Duodenal mucosa (tissue), 2 donors: ENCODE measurements at regions not wholly inside any gene's neighbourhood (a gene's known extent, or its start where the extent isn't known, plus 50 kb on each side); places are given as distances from the start of the nearest gene placed in this dataset.

Experiments
- H3K27ac ChIP-seq: one replicate; pipeline ENCODE4 v1.7.0; 2013; ENCODE audit warnings: low read depth, low read length
- H3K27me3 ChIP-seq, 2 donors: one replicate each; pipeline ENCODE4 v1.7.0; 2013; ENCODE audit warnings: low read length in 2 of 2, control low read depth in 1 of 2; ENCODE audit not compliant: insufficient read depth in 2 of 2, control insufficient read depth in 1 of 2
- H3K36me3 ChIP-seq, 2 donors: one replicate each; pipeline ENCODE4 v1.7.0; 2013; ENCODE audit warnings: low read length in 2 of 2, control low read depth in 1 of 2; ENCODE audit not compliant: insufficient read depth in 2 of 2, control insufficient read depth in 1 of 2
- H3K4me1 ChIP-seq, 2 donors: one replicate each; pipeline ENCODE4 v1.7.0; 2013; ENCODE audit warnings: low read length in 2 of 2, control low read depth in 1 of 2; ENCODE audit not compliant: insufficient read depth in 2 of 2, control insufficient read depth in 1 of 2
- H3K4me3 ChIP-seq, 2 donors: one replicate each; pipeline ENCODE4 v1.7.0; 2013; ENCODE audit warnings: low read length in 2 of 2, low read depth in 1 of 2
- H3K9ac ChIP-seq, 2 donors: one replicate each; pipeline ENCODE4 v1.7.0; 2013; ENCODE audit warnings: low read length in 2 of 2, low read depth in 1 of 2
- H3K9me3 ChIP-seq, 2 donors: one replicate each; pipeline ENCODE4 v1.7.0; 2013; ENCODE audit warnings: low read length in 2 of 2, control low read depth in 1 of 2; ENCODE audit not compliant: control insufficient read depth in 1 of 2

DNA sequence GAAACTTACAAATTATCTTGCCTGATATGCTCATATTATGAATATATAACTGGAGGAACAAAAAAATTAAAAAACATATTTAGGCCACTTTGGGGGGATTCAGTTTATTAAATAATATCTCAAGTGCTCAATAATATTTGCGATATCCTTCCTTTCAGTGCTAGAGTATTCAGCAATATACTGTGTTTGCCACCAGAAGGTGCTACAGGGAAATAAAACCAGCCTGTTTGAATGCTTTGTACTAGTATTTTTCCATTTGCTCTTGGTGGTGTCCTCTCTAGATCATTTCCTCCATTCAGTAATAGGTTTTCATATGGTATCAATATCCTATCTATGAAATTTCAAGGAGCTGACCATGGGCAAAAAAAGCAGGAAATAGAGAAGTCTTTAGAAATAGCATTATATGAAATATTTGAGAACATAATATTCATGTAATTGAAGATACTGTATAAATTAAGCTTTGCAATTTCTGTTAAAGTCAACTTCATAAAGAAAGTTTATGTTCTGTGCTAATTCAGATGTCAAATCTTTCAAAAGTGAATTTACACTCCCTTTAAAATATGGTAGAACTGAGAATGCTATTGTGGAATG is 106.2 kb upstream of the NAV3 start:
- H3K27ac ChIP-seq, result no peak overlapping the region
- H3K27me3 ChIP-seq, result no peaks in the 10 kb centered on the region
- H3K9ac ChIP-seq, result no peak overlapping the region
- no peaks in the 10 kb centered on the region for H3K4me1 ChIP-seq
- no peaks in the 10 kb centered on the region for H3K9me3 ChIP-seq
- H3K4me3 ChIP-seq, result no peak overlapping the region
- no peaks in the 10 kb centered on the region for H3K36me3 ChIP-seq

DNA sequence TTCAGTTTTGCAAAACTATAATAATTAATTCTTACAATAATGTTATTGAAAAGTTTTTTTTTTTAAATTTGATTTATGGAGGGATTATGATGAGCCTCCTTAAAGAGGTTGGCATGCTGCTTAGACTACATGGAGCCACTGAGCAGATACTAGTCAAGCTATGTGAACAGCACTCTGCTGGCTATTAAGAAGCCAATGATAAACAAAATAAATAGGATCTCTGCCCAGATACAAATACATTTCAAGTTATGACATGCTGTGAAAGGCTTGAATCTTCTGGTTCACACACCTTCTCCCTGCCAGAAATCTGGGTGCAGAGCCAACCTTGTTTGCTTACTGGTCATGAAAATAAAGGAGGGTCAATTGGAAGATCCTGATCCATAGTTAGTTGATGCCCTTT is 107.4 kb upstream of the NAV3 start:
- H3K9ac ChIP-seq, result no peak overlapping the region
- no peaks in the 10 kb centered on the region for H3K9me3 ChIP-seq
- no peak overlapping the region for H3K27ac ChIP-seq
- H3K27me3 ChIP-seq, result no peaks in the 10 kb centered on the region
- H3K36me3 ChIP-seq, result no peaks in the 10 kb centered on the region
- H3K4me1 ChIP-seq, result no peaks in the 10 kb centered on the region
- H3K4me3 ChIP-seq, result no peak overlapping the region

DNA sequence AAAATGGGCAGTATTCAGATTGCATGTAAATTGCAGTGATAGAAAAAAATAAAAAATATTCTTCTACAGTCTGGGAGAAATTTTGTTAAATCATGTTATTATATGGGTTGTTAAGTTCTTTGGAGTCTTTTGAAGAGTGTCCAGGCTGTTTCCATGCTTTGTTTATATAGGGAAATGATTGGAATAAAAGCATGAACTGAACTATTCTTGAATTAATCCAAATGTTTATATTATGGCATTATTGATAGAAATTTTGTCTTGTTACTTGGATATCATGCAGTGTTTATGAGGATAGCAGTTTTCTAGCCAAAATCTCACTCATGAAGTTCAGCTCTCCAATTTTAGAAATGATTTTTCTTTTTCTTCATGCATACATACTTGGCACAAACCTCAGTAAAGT is 108.2 kb upstream of the NAV3 start:
- no peaks in the 10 kb centered on the region for H3K4me1 ChIP-seq
- H3K36me3 ChIP-seq, result no peaks in the 10 kb centered on the region
- H3K27ac ChIP-seq, result no peak overlapping the region
- no peak overlapping the region for H3K9ac ChIP-seq
- H3K4me3 ChIP-seq, result no peak overlapping the region
- no peaks in the 10 kb centered on the region for H3K27me3 ChIP-seq
- no peaks in the 10 kb centered on the region for H3K9me3 ChIP-seq

DNA sequence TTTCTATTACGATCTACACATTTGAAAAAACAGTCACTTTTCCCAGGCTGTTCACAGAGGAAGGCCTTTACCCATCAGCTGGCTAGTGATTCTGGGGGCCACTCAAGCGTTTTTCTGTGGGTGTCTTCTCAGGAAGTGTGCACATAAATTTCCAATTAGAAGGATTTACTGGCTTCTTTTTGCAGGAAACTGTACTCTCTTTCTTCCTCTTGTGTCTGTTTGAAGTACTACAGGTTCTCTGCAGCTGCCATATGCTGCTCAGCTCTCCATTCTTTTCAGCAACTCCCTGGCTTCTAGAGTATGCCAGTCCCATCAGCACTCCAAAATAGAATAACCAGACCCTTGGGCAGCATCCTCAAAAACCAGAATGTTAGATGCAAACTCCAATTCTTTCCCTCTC is 110.4 kb upstream of the NAV3 start:
- H3K27ac ChIP-seq, result no peak overlapping the region
- H3K27me3 ChIP-seq, result no peaks in the 10 kb centered on the region
- no peak overlapping the region for H3K4me3 ChIP-seq
- no peaks in the 10 kb centered on the region for H3K4me1 ChIP-seq
- H3K9ac ChIP-seq, result no peak overlapping the region
- H3K36me3 ChIP-seq, result no peaks in the 10 kb centered on the region
- H3K9me3 ChIP-seq, result no peaks in the 10 kb centered on the region

DNA sequence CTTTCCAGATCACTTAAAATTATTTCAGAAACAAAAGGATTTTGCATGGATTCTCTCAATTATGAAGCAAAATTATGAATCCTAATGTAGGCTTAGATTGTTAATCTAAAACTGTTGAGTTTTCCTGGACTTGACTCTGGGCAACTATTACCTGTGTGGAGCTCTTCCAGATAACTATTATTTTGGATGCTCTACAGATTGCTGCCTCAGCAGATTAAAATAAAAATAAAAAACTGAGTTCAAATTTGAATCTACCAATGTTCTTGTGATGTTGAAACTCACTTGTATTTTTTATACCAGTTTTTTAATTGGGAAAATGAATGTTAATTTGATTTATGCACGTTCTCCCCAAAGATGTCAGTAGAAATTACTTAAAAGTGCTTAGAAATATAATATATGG is 120.5 kb upstream of the NAV3 start:
- H3K9ac ChIP-seq, result no peak overlapping the region
- H3K9me3 ChIP-seq, result no peaks in the 10 kb centered on the region
- H3K27me3 ChIP-seq, result no peaks in the 10 kb centered on the region
- H3K4me1 ChIP-seq, result no peaks in the 10 kb centered on the region
- no peak overlapping the region for H3K4me3 ChIP-seq
- H3K27ac ChIP-seq, result no peak overlapping the region
- H3K36me3 ChIP-seq, result no peaks in the 10 kb centered on the region

DNA sequence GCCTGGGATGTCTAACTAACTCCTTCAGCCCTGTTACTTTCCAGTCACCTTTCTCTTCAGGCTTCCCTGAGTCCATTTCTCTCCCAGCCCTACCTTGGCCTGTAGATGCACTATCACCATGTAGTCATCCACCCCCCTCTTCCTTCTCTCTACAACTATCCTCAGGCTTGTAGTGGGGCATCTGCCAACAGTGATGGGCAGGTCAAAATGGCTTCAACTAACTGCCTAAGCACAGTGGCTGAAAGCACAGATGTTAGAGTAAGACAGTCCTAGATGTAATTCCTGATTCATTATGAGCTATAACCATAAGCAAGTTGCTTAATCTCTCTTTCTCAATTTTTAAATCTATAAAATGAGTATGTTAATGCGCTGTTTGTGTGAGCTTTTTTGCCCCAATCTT is 133.6 kb upstream of the NAV3 start:
- Histone ChIP-seq H3K36me3 (no peaks in the 10 kb centered on the region), H3K27me3 (no peaks in the 10 kb centered on the region), H3K9me3 (no peaks in the 10 kb centered on the region), H3K9ac (no peak overlapping the region), H3K4me3 (no peak overlapping the region), H3K27ac (no peak overlapping the region), H3K4me1 (no peaks in the 10 kb centered on the region)

DNA sequence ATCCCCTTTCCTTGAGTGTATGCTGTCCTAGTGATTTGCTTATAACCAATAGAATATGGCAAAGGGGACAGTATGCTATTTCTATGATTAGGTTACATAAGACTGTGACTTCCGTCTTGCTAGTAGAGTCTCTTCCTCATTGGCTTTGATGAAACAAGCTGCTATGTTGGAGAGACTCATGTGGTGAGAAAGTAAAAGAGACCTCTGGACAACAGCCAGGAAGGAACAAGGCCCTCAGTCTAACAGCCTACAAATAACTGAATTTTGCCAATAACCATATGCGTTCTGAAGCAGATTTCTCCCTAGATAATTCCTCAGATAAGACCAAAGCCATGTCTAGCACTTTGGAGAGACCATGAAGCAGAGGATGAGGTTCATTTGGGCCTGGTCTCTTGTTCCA is 134.5 kb upstream of the NAV3 start:
- H3K36me3 ChIP-seq, result no peaks in the 10 kb centered on the region
- no peak overlapping the region for H3K9ac ChIP-seq
- no peak overlapping the region for H3K4me3 ChIP-seq
- H3K4me1 ChIP-seq, result no peaks in the 10 kb centered on the region
- H3K9me3 ChIP-seq, result no peaks in the 10 kb centered on the region
- H3K27me3 ChIP-seq, result no peaks in the 10 kb centered on the region
- no peak overlapping the region for H3K27ac ChIP-seq

DNA sequence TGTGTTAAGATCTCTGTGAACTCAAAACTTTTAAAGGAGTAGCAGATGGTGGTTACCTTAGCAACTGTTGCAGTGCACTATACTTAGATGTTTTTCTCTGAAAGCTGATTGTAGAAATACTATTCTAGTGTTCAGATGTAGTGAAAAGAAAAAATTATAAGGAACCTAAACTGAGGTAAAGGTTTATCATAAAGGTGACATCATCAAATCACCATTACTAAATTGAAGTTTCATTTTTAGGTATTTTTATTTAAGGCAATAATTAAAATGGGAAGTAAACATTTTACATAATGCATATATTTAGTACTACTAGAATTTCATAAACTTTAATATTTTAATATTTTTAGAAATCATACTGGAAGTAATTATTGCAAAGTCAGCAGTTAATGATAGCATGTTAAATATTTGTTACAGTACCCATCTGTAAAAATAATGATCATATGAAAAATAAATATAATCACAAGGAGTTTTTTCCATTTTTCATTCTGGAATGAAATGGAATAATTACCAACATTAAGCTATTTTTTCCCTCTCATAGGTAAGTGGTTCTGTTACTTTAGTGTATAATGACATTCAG is 141.1 kb upstream of the NAV3 start:
- H3K9ac ChIP-seq, result no peak overlapping the region
- H3K27ac ChIP-seq, result no peak overlapping the region
- no peaks in the 10 kb centered on the region for H3K4me1 ChIP-seq
- H3K36me3 ChIP-seq, result no peaks in the 10 kb centered on the region
- H3K4me3 ChIP-seq, result no peak overlapping the region
- H3K27me3 ChIP-seq, result no peaks in the 10 kb centered on the region
- H3K9me3 ChIP-seq, result no peaks in the 10 kb centered on the region

DNA sequence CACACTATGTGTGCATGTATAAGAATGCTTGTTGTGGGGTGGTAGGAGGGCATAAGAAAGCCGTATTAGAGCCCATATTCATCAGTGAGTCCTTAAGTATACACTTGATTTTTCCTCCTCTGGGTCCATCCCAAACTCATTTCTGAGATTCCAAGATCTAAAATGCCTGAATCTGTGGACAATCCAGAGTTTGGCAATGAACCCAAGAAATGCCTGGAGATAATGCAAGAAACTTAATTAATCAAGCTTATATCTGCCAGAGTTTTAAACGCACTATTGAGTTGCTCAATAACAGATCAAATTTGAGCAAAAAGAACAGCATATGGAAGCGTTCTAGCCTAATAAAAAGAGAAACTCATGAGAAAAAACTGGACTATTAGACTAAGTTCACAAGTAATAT is 143.4 kb upstream of the NAV3 start:
- Histone ChIP-seq H3K36me3 (no peaks in the 10 kb centered on the region), H3K27me3 (no peaks in the 10 kb centered on the region), H3K4me3 (no peak overlapping the region), H3K4me1 (no peaks in the 10 kb centered on the region), H3K27ac (no peak overlapping the region), H3K9me3 (no peaks in the 10 kb centered on the region), H3K9ac (no peak overlapping the region)

DNA sequence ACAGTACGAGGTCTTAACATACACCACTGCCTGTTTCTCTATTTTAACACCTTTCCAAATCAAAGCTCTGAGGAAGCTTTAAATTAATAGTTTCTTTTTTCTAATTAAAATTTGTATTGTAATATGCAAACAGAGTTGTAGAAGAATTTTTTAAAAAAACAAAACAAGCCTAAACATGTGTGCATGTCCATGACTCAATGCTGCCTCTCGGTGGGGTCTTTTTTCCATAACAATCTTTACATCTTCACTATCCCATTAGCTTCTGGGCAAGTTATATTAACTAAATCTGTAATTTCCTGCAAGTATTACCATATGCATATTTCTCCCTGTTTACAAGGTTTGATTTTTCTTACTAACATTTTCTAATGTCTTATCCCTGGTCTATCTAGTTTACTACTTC is 143.9 kb upstream of the NAV3 start:
- no peak overlapping the region for H3K27ac ChIP-seq
- no peaks in the 10 kb centered on the region for H3K9me3 ChIP-seq
- no peaks in the 10 kb centered on the region for H3K4me1 ChIP-seq
- H3K27me3 ChIP-seq, result no peaks in the 10 kb centered on the region
- no peaks in the 10 kb centered on the region for H3K36me3 ChIP-seq
- H3K9ac ChIP-seq, result no peak overlapping the region
- H3K4me3 ChIP-seq, result no peak overlapping the region

DNA sequence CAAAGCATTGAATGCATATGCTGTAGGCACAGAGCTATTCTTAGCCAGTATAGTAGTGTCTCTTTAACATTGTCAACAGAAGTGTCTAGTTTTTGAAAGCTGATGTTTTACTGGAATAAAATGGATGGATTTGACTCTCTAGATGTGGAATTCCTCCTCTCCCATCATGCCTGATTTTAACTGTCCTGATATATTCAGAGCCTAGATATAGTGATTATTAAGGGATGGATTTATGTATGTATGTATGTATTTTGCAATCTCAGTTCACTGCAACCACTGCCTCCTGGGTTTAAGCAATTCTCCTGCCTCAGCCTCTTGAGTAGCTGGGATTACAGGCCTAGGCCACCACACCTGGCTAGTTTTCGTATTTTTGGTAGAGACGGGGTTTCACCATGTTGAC is 144.8 kb upstream of the NAV3 start:
- Histone ChIP-seq H3K9me3 (no peaks in the 10 kb centered on the region), H3K36me3 (no peaks in the 10 kb centered on the region), H3K9ac (no peak overlapping the region), H3K27me3 (no peaks in the 10 kb centered on the region), H3K27ac (no peak overlapping the region), H3K4me1 (no peaks in the 10 kb centered on the region), H3K4me3 (no peak overlapping the region)
